NCI-H2196 (cell line): ENCODE measurements at regions not wholly inside any gene's neighbourhood (a gene's known extent, or its start where the extent isn't known, plus 50 kb on each side); places are given as distances from the start of the nearest gene placed in this dataset.

Source experiments
- DNase-seq: peaks from one replicate; lab custom pipeline; 2025; ENCODE audit not compliant: unreplicated experiment; lab: John Stamatoyannopoulos, UW

GRCh38 chr1:208885650-208886049 lies 641.5 kb upstream of the PLXNA2 start:
- no peak for DNase-seq

- no peak for DNase-seq
Observed at GRCh38 chr1:208888376-208888775, 644.2 kb upstream of the PLXNA2 start.

GRCh38 chr1:208892147-208892546 lies 648.0 kb upstream of the PLXNA2 start:
- DNase-seq, result no peak

- no peak for DNase-seq
Observed at GRCh38 chr1:208893251-208893650, 649.1 kb upstream of the PLXNA2 start.

- no peak for DNase-seq
Observed at GRCh38 chr1:208895181-208895580, 651.0 kb upstream of the PLXNA2 start.

GRCh38 chr1:208895820-208896219 lies 651.6 kb upstream of the PLXNA2 start:
- DNase-seq, result no peak

GRCh38 chr1:208896768-208897167 lies 652.6 kb upstream of the PLXNA2 start:
- DNase-seq, result no peak

GRCh38 chr1:208899438-208899837 lies 655.3 kb upstream of the PLXNA2 start:
- DNase-seq, result no peak

GRCh38 chr1:208903251-208903905 lies 659.2 kb upstream of the PLXNA2 start:
- no peak for DNase-seq

GRCh38 chr1:208907790-208908189 lies 663.6 kb upstream of the PLXNA2 start:
- DNase-seq, result no peak

- DNase-seq, result no peak
Observed at GRCh38 chr1:208909011-208909984, 665.1 kb upstream of the PLXNA2 start.

- no peak for DNase-seq
Observed at GRCh38 chr1:208910161-208910560, 666.0 kb upstream of the PLXNA2 start.

- no peak for DNase-seq
Observed at GRCh38 chr1:208917281-208917680, 666.2 kb upstream of the CAMK1G start.

GRCh38 chr1:208917723-208918122 lies 665.8 kb upstream of the CAMK1G start:
- no peak for DNase-seq

- DNase-seq, result no peak
Observed at GRCh38 chr1:208918160-208918559, 665.4 kb upstream of the CAMK1G start.

- no peak for DNase-seq
Observed at GRCh38 chr1:208919371-208919770, 664.1 kb upstream of the CAMK1G start.

- DNase-seq, result no peak
Observed at GRCh38 chr1:208921259-208921658, 662.3 kb upstream of the CAMK1G start.

- no peak for DNase-seq
Observed at GRCh38 chr1:208923456-208923855, 660.1 kb upstream of the CAMK1G start.

- no peak for DNase-seq
Observed at GRCh38 chr1:208923946-208924720, 659.4 kb upstream of the CAMK1G start.

- no peak for DNase-seq
Observed at GRCh38 chr1:208924928-208925327, 658.6 kb upstream of the CAMK1G start.

GRCh38 chr1:208928349-208929010 lies 655.0 kb upstream of the CAMK1G start:
- no peak for DNase-seq
